Ishikawa (cell line): ENCODE measurements at regions not wholly inside any gene's neighbourhood (a gene's known extent, or its start where the extent isn't known, plus 50 kb on each side); places are given as distances from the start of the nearest gene placed in this dataset.

Experiments used
- CEBPB ChIP-seq: IDR thresholded peaks from 2 replicates; pipeline ENCODE4 v1.6.1; 2012
- CREB1 ChIP-seq: IDR thresholded peaks from 2 replicates; pipeline ENCODE4 v1.6.1; 2012; ENCODE audit warnings: low read depth
- EGR1 ChIP-seq: IDR thresholded peaks from 2 replicates; pipeline ENCODE4 v1.6.1; 2012
- EP300 ChIP-seq: IDR thresholded peaks from 2 replicates; pipeline ENCODE4 v1.6.1; 2012; ENCODE audit warnings: borderline replicate concordance
- FOXM1 ChIP-seq: IDR thresholded peaks from 2 replicates; pipeline ENCODE4 v1.6.1; 2012; ENCODE audit warnings: low read depth, borderline replicate concordance
- NFIC ChIP-seq: IDR thresholded peaks from 2 replicates; pipeline ENCODE4 v1.6.1; 2012
- RAD21 ChIP-seq: IDR thresholded peaks from 2 replicates; pipeline ENCODE4 v1.6.1; 2012; ENCODE audit warnings: low read depth
- REST ChIP-seq: IDR thresholded peaks from 2 replicates; pipeline ENCODE4 v1.6.1; 2012; ENCODE audit warnings: low read depth, mild to moderate bottlenecking
- TAF1 ChIP-seq: IDR thresholded peaks from 2 replicates; pipeline ENCODE4 v1.6.1; 2012; ENCODE audit warnings: low read depth, mild to moderate bottlenecking
- TCF12 ChIP-seq: IDR thresholded peaks from 2 replicates; pipeline ENCODE4 v1.6.1; 2012; ENCODE audit warnings: low read depth
- TEAD4 ChIP-seq: IDR thresholded peaks from 2 replicates; pipeline ENCODE4 v1.6.1; 2012
- YY1 ChIP-seq: IDR thresholded peaks from 2 replicates; pipeline ENCODE4 v1.6.1; 2012; ENCODE audit warnings: low read depth
- ZBTB7A ChIP-seq: IDR thresholded peaks from 2 replicates; pipeline ENCODE4 v1.6.1; 2012; ENCODE audit warnings: low read depth
- TF ChIP-seq, protein P1 (sequence below): IDR thresholded peaks from 2 replicates; pipeline ENCODE4 v1.6.1; 2012
- TF ChIP-seq, protein P2 (sequence below): IDR thresholded peaks from 2 replicates; pipeline ENCODE4 v1.6.1; 2012

GRCh38 chr3:107211608-107212007, 165.6 kb upstream of the CCDC54 start:
- TF ChIP-seq NFIC, result no peak
- no peak for TF ChIP-seq YY1
- TF ChIP-seq EGR1, result no peak
- TF ChIP-seq, protein P1, sequence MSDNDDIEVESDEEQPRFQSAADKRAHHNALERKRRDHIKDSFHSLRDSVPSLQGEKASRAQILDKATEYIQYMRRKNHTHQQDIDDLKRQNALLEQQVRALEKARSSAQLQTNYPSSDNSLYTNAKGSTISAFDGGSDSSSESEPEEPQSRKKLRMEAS, result no peak
- TF ChIP-seq TEAD4, result no peak
- TF ChIP-seq REST, result no peak
- TF ChIP-seq FOXM1, result no peak
- no peak for TF ChIP-seq RAD21

GRCh38 chr3:107212618-107213017, 164.6 kb upstream of the CCDC54 start:
- TF ChIP-seq REST (no peak), EP300 (no peak), TEAD4 (no peak), RAD21 (no peak), NFIC (no peak), CREB1 (no peak), TCF12 (no peak), ZBTB7A (no peak), YY1 (no peak), FOXM1 (no peak), EGR1 (no peak), TAF1 (no peak), CEBPB (no peak)
- TF ChIP-seq, protein P1, result no peak
- TF ChIP-seq, protein P2, sequence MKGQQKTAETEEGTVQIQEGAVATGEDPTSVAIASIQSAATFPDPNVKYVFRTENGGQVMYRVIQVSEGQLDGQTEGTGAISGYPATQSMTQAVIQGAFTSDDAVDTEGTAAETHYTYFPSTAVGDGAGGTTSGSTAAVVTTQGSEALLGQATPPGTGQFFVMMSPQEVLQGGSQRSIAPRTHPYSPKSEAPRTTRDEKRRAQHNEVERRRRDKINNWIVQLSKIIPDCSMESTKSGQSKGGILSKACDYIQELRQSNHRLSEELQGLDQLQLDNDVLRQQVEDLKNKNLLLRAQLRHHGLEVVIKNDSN, result no peak

- TF ChIP-seq EP300, result no peak
- TF ChIP-seq CEBPB, result no peak
- TF ChIP-seq EGR1, result no peak
- TF ChIP-seq YY1, result no peak
- no peak for TF ChIP-seq CREB1
- no peak for TF ChIP-seq NFIC
- no peak for TF ChIP-seq TEAD4
- no peak for TF ChIP-seq ZBTB7A
- no peak for TF ChIP-seq TCF12
- no peak for TF ChIP-seq REST
- TF ChIP-seq, protein P2, result no peak
Measured at GRCh38 chr3:107213044-107213669, 164.1 kb upstream of the CCDC54 start.

DNA sequence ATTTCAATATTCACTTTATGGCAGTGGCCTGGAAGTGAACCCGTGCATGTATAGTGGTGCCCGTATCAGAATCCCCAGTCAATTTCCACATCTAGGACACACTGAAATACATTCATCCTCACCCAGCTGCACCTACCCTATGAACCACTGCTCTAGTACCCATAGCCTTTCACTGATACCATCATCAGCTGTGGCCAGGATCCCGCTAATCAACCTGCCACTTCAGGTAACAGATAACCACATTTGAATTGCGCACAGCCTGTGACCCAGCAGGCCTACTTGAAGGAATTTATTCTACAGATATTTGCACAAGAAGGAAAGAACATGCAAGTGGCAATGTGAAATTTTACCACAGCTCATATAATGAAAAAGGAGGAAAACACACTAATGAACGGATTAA, 161.0 kb upstream of the CCDC54 start:
- no peak for TF ChIP-seq TEAD4
- no peak for TF ChIP-seq EP300
- TF ChIP-seq YY1, result no peak
- no peak for TF ChIP-seq TAF1
- TF ChIP-seq REST, result no peak
- TF ChIP-seq CEBPB, result no peak
- TF ChIP-seq, protein P1, result no peak
- no peak for TF ChIP-seq CREB1
- no peak for TF ChIP-seq NFIC
- TF ChIP-seq TCF12, result no peak
- no peak for TF ChIP-seq FOXM1
- TF ChIP-seq, protein P2, result no peak
- TF ChIP-seq EGR1, result no peak
- no peak for TF ChIP-seq ZBTB7A
- no peak for TF ChIP-seq RAD21
